DOHH2 (cell line): ENCODE measurements at regions not wholly inside any gene's neighbourhood (a gene's known extent, or its start where the extent isn't known, plus 50 kb on each side); places are given as distances from the start of the nearest gene placed in this dataset.
"Not testable (repeated sequence)": the region's sequence is repeated elsewhere in the genome, so short reads cannot be mapped to it uniquely, and the experiment has no call there.

Experiments
- EZH2phosphoT487 ChIP-seq: fragments of 200-600 bp; sonication (generic); IDR thresholded peaks from 2 replicates; pipeline ENCODE4 v1.6.1; 2017; ENCODE audit warnings: borderline replicate concordance, mild to moderate bottlenecking, antibody characterized with exemption, low read length, moderate library complexity, mixed read lengths
- TF ChIP-seq, protein P1 (sequence below): fragments of 200-600 bp; sonication (generic); IDR thresholded peaks from one replicate; pipeline ENCODE4 v1.5.1; 2014; ENCODE audit warnings: antibody characterized with exemption, mild to moderate bottlenecking, low read depth, low read length; ENCODE audit not compliant: poor library complexity, severe bottlenecking

DNA sequence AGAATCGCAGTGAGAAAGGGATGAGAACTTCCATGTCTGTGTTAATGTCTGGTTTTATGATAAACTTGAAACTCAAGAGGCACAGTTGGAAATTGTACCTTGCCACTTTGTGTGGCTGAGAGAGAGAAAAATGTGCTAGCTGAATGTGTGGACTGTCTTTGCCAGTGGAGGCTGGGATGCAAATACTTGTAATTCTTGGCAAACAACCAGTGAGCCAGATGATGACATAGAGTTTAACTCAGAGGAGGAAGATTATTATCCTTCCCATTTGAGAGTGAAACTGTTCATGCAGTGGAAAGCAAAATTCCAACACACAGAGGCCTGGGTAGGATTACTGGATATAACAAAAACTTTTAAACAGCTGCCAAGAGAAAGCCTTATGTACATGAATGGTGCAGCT lies 349.1 kb upstream of the NPAP1 start:
- TF ChIP-seq, protein P1, sequence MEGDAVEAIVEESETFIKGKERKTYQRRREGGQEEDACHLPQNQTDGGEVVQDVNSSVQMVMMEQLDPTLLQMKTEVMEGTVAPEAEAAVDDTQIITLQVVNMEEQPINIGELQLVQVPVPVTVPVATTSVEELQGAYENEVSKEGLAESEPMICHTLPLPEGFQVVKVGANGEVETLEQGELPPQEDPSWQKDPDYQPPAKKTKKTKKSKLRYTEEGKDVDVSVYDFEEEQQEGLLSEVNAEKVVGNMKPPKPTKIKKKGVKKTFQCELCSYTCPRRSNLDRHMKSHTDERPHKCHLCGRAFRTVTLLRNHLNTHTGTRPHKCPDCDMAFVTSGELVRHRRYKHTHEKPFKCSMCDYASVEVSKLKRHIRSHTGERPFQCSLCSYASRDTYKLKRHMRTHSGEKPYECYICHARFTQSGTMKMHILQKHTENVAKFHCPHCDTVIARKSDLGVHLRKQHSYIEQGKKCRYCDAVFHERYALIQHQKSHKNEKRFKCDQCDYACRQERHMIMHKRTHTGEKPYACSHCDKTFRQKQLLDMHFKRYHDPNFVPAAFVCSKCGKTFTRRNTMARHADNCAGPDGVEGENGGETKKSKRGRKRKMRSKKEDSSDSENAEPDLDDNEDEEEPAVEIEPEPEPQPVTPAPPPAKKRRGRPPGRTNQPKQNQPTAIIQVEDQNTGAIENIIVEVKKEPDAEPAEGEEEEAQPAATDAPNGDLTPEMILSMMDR, result not testable (repeated sequence)
- not testable (repeated sequence) for TF ChIP-seq EZH2phosphoT487
